Left colon (tissue), 2 donors: ENCODE measurements at regions not wholly inside any gene's neighbourhood (a gene's known extent, or its start where the extent isn't known, plus 50 kb on each side); places are given as distances from the start of the nearest gene placed in this dataset.

Experiments used
- ATAC-seq: fragments of 200-7000 bp; cut with Tn5 transposase; one replicate; pipeline ENCODE4 v1.9.1; 2020; ENCODE audit warnings: mild to moderate bottlenecking, moderate library complexity
- DNase-seq, 2 donors: peaks; one replicate each; pipeline ENCODE4 v3.0.0-alpha.2; 2020
- intact Hi-C, 2 donors: fragments of 100-400 bp; cut with DNase I in 1 of 2; cut with micrococcal nuclease in 1 of 2; formaldehyde crosslinking; loops; one replicate each; pipeline versions ENCODE4 v1.11.2 to v1.14.0; 2022; cut with DNase I, micrococcal nuclease
- donor health status: DM: no; HTN: no; CAD: no.
- donor health status: DM: yes; HTN: yes; CAD: no.

DNA sequence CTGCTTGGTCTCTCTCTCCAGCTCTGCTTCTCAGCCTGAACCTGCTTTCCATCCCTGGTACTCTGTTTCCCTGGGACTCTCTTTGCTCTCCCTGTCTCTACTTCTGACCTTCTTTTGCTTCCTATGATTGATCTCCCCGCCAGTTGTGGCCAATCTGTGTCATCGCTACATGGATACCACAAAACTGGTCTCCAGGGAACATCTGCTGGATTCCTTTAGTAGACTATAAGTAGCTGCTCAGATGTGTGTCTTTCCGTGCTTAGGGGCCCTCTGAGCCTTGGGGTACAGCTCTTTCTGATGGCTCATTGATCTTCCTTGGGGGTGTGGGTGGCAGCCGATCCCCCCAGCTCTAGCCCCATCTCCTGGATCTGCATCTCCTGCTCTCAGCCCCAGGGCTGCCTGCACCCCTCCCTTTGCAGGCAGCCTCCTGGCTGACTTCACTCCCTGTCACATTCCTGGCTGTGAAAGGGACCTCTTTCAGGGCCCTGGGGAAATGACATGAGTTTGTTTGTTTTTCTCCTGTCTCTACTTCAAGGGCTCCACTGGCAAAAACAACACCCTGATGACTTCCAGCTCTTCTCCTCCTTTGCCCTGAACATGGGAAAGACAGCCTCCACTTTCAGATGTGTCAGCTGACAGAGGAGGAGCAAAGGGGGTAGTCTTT, 333.7 kb downstream of the CYP26B1 start:
- ATAC-seq: no peak
- intact Hi-C loops: no loop called here
- DNase-seq: no peak

DNA sequence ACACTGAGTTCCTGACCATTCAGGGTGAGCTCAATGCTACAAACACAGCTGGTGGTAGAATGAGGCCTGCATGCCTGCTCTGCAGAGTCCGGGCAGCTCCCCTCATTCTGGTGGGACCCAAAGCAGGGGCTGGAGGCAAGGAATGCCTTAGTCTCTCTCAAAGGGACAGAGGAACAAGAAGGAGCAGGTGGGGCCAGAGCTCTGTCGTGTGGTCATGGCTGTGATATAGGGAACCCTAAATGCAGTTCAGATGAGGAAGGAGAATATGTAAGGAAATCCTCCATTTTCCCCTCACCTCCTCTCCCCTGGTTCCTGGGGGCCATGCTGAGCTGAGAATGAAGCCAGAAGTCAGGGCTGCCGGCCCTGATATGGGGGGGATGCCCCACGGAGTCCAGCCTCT, 334.3 kb downstream of the CYP26B1 start:
- DNase-seq: no peak
- intact Hi-C loops: no loop called here
- ATAC-seq: no peak

DNA sequence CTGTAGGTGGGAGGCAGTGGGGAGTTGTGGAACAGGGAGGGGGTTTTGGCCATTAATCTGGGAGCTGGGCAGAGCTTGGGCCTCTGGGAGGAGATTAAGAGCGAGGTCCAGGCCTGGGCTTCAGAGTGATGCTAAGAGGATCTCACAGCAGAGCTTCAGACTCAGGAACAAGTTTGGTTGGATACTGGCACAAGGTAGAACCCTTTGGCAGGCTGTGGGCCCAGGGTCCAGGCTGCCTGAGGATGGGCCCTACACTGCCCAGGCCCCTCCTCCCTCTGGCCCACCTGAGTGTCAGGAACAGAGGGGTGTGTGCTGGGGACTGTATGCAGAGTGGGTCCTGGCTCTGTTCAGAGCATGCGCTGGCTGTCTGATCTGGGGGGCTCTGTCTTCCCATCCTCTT, 334.9 kb downstream of the CYP26B1 start:
- intact Hi-C loops: no loop called here
- no peak for ATAC-seq
- DNase-seq: no peak

DNA sequence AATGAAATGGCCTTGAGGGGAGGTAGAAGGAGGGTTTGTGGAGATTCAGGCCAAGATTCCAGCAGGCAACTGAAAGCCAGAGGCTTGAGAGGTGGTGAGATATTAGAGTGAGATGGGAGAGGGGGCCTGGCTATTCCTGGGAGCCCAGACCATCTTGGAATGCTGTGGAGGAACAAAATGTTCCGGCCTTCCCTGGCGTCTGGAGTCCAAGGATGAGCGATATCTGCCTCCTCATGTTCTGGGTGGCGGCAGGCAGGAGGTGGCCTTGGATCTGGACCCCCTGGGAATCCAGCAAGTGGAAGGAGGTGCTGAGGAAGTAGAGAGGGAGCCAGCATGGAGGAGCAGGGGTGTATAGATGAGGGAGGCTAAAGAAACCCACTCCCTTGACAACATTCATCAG, 335.9 kb downstream of the CYP26B1 start:
- no peak for DNase-seq
- intact Hi-C loops: no loop called here
- no peak for ATAC-seq

DNA sequence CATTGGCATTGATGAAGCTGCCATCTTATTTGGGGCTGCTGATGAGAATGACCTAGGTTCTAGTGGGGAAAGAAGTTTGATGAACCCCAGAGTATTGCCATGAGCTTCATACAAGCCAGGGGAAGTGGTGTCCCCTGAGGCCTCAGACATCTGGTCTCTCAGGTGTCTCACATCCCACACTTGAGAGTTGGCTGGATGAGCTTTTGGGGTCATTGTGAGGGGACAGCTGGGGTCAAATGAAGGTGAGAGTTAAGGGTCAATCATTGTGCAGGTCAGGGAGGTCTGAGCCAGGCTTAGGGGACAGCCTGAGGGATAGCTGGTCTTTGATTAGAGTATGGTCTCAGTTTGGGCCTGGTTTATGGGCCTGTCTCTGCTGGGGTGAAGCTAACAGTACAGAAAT, 336.5 kb downstream of the CYP26B1 start:
- ATAC-seq: no peak
- intact Hi-C loops: no loop called here
- no peak for DNase-seq

DNA sequence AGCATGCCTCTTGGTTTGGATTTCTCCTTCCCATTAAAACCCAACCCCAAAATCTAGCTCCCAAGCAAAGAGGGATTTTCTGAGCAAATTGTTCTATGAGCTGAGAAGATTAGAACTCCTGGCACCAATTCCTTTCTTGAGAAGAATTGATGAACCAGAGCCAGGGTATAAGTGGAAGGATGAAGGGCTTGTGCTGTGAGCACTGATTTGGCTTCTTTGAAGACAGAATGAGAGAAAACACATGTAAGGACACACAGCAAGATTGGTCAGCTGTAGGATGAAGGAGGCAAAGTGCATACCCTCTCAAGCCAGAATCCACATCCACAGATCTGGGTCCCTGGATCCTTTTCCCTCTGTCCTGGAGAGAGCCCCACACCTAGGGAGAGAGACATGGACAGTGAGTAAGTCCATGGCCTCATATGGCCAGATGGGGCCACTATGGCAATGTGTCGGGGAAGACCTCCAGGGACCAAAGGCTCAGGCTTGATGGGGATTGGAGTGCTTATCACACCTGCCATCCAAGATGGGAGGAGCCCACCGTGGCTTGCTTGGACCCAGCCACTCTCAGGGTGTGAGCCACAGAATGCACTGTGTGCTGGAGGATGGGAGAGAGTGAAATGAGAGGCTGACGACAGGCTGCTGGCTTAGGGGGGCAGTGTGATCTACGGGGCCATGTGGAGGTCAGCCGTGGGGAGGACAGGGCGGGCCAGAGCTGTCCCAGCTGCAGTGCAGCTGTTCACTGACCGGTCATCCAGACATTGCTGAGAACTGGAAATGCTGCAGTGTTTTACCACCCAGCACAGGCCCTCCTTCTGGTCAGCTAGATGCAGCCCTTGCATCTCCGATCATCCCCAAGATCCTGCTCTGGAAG, 339.8 kb downstream of the CYP26B1 start:
- peak; percentile 23 to 33 for DNase-seq
- intact Hi-C loops: loop anchor here in 1 of 2 donors (10.0 kb wide), 1 partner anchor 263 kb away; no protein-coding TSS in a partner anchor
- ATAC-seq: no peak

DNA sequence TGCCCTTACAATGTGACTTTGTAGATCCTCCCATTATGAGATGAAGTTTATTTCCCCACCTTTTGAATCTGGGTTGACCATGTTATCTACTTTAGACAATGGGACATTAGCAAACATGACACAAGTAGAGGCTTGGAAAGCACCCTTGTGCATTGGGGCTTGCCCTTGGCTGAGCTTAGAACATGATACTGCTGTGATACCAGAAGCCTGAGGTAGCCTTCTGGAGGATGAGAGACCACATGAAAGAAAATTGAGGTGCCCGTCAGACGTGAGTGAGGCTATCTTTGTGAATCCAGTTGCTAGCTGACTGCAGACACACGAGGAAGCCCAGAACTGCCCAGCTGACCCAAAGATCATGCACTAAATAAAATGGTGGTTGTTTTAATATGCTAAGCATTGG, 341.2 kb downstream of the CYP26B1 start:
- no peak for DNase-seq

DNA sequence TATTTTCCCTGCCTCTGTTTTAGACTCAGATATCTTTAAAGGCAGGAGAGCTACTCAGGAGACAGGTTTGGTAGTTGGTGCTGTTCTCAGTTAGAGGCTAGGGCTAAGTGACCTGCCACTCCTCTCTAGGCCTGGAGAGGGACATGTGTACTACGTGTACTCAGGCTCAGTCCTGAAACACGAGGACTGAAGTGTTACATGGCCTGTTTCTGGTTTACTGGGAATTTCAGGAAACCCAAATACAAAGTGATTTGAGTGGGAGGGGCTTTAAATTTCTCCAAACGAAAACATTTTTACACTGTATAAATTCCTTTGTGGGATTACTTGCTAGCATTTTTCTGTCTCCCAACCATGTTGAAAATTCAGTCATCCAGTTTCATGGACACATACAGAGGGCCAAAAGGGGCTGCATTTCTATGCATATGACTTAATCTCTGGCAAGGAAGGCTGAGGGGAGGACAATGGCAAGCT, 343.3 kb downstream of the CYP26B1 start:
- intact Hi-C loops: loop anchor here in 1 of 2 donors (10.0 kb wide), 1 partner anchor 260 kb away; no protein-coding TSS in a partner anchor
- no peak for ATAC-seq
- no peak for DNase-seq

More for the DNA sequence above, 341.2 kb downstream of the CYP26B1 start:
- ATAC-seq: no peak
- intact Hi-C loops: loop anchor here in 1 of 2 donors (10.0 kb wide), 1 partner anchor 262 kb away; no protein-coding TSS in a partner anchor

DNA sequence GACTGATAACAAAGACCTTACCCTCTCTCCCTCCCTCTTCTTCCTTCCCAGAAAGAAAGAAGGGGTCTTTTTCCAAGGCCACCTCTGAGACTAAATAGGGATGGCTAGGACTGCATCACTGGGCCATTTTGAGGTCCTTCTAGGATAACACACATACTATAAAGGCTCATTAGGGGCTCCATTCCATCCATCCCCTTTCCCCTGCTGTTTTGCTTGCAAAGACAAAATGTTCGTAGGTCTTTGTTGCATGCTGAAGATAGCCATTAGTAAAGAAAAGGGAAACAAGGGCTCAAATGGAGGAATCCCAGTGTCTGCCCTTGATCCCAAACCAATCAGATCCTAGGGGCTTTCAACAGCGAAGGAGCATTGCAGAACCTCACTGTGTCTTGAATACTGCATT, 344.3 kb downstream of the CYP26B1 start:
- ATAC-seq: no peak
- intact Hi-C loops: loop anchor here in 1 of 2 donors (10.0 kb wide), 1 partner anchor 259 kb away; no protein-coding TSS in a partner anchor
- no peak for DNase-seq

DNA sequence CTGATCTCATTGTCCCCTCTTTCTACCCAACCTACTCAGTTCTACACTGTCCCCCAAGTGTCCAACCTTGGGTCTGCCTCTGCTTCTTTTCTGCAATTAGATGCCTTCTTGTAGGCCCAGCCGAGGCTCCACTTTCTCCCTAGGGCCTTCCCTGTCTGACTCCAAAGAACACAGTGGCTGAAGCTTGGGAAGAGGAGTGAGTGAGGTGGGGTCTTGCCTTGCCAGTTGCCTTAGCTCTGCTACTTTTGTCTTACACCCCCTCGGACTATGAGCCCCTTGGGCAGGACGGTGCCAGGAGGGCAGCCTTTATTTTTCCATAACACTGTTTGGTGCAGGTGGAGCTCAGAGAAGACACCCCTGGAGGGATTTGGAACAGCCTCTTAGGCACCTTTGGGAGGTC, 345.1 kb downstream of the CYP26B1 start:
- intact Hi-C loops: loop anchor here in 1 of 2 donors (10.0 kb wide), 1 partner anchor 258 kb away; no protein-coding TSS in a partner anchor
- no peak for ATAC-seq
- no peak for DNase-seq

DNA sequence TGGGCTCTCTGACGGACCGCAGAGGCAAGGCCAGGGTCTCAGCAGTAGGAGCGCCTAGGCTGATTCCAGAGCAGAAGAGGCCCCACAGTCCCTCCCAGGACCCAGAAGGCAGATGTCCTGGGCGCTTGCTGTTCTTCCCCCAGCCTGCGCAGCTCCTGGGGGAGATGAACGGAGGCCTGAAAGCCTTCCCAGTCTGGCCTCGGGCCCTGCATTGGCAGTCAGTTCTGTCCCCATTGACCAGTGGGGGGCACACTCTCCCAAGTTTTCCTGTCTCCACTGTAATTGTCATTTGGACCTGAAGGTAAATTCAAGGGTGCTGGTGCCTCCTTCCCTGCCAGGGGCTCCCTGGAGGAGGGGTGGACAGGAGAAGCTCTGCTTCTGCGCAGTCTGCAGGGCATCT, 345.7 kb downstream of the CYP26B1 start:
- DNase-seq (peak; percentile 22 to 39), ATAC-seq (no peak)
- intact Hi-C loops: loop anchor here in 1 of 2 donors (10.0 kb wide), 1 partner anchor 257 kb away; no protein-coding TSS in a partner anchor

DNA sequence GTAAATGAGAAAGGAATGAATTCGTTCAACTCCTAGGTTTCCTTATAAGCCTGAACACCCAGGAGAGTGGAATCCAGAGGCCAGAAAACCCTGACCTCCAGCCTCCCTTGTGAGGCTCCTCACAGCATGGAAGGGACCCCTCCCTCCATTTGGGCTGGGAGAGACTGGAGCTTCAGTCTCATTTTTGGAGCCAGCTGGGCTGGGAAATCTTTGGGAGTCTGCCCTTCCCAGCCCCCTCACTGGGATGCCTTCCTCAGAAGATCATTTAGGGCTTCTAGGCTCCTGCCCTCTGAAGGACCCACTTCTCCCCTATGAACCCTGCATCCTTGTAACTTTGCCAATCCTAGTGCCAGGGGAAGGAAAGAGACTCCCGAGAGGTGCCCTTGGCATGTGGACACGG, 346.1 kb downstream of the CYP26B1 start:
- ATAC-seq: no peak
- intact Hi-C loops: loop anchor here in 1 of 2 donors (10.0 kb wide), 1 partner anchor 257 kb away; no protein-coding TSS in a partner anchor
- no peak for DNase-seq

DNA sequence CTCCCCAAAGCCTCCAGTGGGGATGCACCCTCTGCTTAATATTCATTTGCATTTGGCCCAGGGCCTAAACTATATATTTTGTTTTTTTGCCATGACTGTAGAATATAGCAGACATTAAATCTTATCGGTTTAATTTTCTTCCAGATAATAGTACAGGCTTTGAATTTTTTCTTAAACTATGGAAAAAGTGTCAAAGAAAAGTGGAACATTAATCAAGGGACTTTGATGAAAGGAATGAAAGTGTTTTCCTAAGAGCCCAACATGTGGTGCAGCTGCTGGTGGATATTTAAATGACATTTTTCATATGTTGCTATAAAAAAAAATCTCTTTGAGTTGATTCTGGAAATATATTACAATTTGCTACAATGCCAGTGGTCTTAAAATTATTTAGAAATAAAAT, 346.8 kb downstream of the CYP26B1 start:
- intact Hi-C loops: loop anchor here in 1 of 2 donors (10.0 kb wide), 1 partner anchor 256 kb away; no protein-coding TSS in a partner anchor
- no peak for DNase-seq
- no peak for ATAC-seq

DNA sequence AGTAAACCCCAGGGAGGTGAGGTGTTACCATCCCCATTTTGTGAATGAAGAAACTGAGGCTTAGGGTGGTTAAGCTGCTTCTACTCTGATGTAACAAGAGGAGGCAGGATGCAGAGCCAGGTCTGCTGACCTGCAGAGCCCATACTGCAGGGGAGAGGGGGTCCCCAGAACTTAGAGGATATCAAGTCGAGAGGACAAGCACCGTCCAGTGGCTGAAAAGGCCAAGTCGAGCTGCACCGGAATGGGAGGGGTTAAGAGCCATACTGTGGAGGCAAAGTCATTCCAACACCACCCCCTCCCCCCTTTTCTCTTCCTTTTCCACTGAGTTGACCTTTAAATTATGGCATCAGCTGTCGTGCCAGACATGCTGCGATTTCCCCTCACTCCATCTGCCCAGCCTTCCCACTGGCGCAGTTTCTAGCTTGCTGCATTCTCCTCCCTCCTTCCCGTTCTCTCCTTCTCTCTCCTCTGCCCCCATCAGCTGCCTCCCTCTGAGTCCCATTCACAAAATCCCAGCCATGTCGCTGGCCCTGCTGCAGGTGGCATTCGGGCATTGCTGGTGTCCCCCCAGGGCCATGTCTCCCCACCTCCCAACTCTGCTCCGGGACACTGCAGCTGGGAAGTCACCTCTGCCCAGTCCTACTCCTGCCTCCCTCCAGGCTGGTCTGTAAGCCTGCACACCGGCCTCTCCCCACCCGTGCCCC, 346.9 kb downstream of the DYSF start:
- ATAC-seq (no peak), DNase-seq (no peak)
- intact Hi-C loops: loop anchor here in 1 of 2 donors (10.0 kb wide), 1 partner anchor 255 kb away; no protein-coding TSS in a partner anchor

DNA sequence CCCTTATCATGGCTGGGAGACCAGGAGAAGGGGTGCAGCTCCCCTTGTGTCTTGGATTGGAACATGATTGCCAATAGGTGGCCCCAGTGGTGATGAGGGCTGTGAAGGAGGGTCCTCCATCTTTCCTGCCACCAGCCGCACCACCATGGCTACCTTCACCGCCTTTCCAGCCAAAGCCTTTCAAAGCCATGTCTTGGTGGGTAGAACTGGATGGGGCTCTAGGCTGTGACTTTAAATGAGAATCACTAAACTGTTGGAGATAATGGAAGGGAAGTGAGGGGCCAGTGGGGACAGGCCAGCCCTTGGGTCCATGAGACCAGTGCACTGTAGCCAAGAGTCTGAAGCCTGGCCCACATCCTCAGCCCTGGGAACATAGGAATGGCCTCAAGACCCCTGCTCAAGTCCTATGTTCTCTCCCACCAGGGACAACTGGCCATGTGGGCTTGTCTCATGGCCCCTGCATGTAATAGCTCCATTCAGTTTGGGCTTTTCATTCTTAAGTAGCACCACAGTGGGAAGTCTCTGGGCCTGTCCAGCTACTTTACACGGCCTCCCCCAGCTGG, 345.7 kb downstream of the DYSF start:
- intact Hi-C loops: no loop called here
- no peak for DNase-seq
- no peak for ATAC-seq

DNA sequence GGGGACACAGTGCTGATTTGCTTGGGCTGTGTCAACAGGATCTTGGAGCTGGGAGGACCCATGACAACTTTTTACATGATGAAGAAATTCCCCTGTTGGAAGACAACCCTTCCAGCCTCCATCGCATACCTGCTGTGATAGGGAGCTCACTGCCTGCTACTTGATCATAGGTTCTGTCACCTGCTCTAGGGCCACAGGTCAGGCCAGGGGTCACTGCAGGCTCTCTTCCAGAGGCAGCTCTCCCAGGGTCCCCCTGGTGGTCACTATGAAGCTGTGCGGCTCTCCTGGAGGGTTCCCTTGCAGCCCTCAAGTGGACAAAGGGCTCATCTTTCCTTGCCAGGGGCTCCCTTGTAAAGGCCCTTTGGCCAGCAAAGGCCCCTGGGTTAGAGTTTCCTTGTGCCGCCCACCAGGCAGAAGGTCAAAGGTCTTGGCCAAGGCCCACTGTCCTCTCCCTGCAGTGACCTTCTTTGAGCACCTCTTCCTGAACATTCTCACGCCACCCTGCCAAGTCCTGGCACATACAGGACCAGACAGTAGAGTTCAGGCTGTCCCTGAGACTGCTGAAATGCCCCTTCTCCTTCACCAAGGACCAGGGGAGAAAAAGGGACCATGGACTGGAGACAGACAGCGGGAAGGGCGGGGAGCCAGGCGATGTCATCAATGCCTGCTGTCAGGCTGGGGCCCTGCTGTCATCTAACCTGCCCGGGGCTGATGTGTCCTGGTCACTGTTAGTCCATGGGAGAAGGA, 345.1 kb downstream of the DYSF start:
- DNase-seq: peak in 1 of 2 donors; percentile 31
- ATAC-seq: peak; percentile 73
- intact Hi-C loops: no loop called here

DNA sequence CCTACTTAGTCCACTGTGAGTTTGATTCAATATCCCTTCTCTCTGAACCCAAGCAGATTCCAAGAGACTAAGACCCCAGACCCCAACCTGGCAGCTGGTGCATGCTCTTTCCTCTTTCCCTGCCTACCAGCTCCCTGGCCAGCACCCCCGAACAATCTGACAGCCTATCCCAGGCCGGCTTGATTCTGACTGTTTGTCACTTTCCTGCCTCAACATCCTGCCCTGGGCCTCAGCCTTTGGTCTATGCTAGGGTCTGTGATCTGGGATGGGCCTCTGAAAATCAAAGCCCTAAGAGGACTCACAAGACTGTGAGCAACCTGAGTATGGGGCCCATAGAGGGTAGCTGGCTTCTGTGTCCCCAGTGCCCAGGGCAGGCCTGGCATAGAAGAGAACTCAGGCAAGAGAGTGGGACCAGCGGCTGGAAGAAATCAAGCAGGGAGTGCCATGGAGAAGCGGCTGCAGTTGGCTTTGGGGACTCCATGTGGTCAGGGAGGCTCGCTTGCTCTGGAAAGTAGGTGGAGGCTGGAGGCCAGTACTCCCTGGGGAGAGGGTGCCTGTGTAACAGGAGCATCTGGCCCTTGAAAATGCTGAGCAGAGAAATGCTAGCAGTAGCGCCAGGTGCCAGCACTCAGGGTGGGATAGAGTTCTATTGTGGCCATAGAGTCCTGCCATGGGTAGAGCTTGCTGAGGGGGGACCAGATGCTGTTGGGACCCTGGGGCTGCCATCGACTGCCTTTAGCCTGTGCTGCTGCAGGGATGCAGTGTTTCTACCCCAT, 343.9 kb downstream of the DYSF start:
- intact Hi-C loops: no loop called here
- no peak for ATAC-seq
- DNase-seq: no peak
